ENCODE measurements at regions not wholly inside any gene's neighbourhood (a gene's known extent, or its start where the extent isn't known, plus 50 kb on each side); places are given as distances from the start of the nearest gene placed in this dataset.

DNA sequence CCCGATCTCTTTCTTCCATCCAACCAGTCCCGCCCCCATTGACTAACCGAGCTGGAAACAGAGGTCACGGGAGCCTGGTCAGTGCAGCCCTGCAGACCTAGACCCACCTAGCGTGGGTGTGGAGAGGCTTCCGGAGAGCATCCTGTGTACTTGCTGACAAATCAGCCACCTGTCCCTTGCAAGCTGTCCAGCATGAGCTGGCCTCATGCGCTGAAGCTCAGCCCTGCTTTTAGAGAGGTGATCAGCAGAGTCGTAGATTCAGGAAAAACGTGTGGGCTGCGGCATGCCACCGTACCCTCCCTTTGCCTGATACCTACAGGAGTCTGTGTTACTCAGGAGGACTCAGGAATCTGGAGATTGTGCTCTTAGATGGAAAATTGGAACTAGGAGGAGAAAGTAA is 80.3 kb upstream of the UQCRFS1 start:
- TF ChIP-seq POLR2A (IDR thresholded peaks at IDR 0.05) = no peak
- TF ChIP-seq, protein P1, sequence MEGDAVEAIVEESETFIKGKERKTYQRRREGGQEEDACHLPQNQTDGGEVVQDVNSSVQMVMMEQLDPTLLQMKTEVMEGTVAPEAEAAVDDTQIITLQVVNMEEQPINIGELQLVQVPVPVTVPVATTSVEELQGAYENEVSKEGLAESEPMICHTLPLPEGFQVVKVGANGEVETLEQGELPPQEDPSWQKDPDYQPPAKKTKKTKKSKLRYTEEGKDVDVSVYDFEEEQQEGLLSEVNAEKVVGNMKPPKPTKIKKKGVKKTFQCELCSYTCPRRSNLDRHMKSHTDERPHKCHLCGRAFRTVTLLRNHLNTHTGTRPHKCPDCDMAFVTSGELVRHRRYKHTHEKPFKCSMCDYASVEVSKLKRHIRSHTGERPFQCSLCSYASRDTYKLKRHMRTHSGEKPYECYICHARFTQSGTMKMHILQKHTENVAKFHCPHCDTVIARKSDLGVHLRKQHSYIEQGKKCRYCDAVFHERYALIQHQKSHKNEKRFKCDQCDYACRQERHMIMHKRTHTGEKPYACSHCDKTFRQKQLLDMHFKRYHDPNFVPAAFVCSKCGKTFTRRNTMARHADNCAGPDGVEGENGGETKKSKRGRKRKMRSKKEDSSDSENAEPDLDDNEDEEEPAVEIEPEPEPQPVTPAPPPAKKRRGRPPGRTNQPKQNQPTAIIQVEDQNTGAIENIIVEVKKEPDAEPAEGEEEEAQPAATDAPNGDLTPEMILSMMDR (IDR thresholded peaks at IDR 0.05) = no peak
